HG03571 (cell line): ENCODE measurements at regions not wholly inside any gene's neighbourhood (a gene's known extent, or its start where the extent isn't known, plus 50 kb on each side); places are given as distances from the start of the nearest gene placed in this dataset.
"Not testable (repeated sequence)": the region's sequence is repeated elsewhere in the genome, so short reads cannot be mapped to it uniquely, and the experiment has no call there.

Experiments used
- ATAC-seq: cut with Tn5 transposase; IDR thresholded peaks from one replicate; pipeline ENCODE4 v1.9.1; 2021; ENCODE audit not compliant: unreplicated experiment

- ATAC-seq: not testable (repeated sequence)
Observed at GRCh38 chr6:74254147-74254546, 558.1 kb downstream of the CD109 start.

- ATAC-seq: no peak
Observed at GRCh38 chr6:74253261-74253660, 557.3 kb downstream of the CD109 start.

- peak; percentile 9 for ATAC-seq
Observed at GRCh38 chr6:74250161-74250818, 554.3 kb downstream of the CD109 start.

- ATAC-seq: peak; percentile 78
Observed at GRCh38 chr6:74249658-74250057, 553.7 kb downstream of the CD109 start.

GRCh38 chr6:74248966-74249365 lies 553.0 kb downstream of the CD109 start:
- ATAC-seq: no peak

GRCh38 chr6:74222768-74223333 lies 526.8 kb downstream of the CD109 start:
- ATAC-seq: no peak

- ATAC-seq: no peak
Observed at GRCh38 chr6:74213995-74214394, 518.0 kb downstream of the CD109 start.

GRCh38 chr6:74208239-74208638 lies 512.2 kb downstream of the CD109 start:
- ATAC-seq: no peak

GRCh38 chr6:74199215-74199915 lies 503.4 kb downstream of the CD109 start:
- no peak for ATAC-seq

- no peak for ATAC-seq
Observed at GRCh38 chr6:74197310-74197709, 501.3 kb downstream of the CD109 start.

GRCh38 chr6:74187811-74188210 lies 491.8 kb downstream of the CD109 start:
- no peak for ATAC-seq

- no peak for ATAC-seq
Observed at GRCh38 chr6:74182992-74183391, 487.0 kb downstream of the CD109 start.

GRCh38 chr6:74181471-74181870 lies 485.5 kb downstream of the CD109 start:
- no peak for ATAC-seq

GRCh38 chr6:74177506-74177905 lies 481.5 kb downstream of the CD109 start:
- ATAC-seq: no peak

- not testable (repeated sequence) for ATAC-seq
Observed at GRCh38 chr6:74170550-74170949, 474.5 kb downstream of the CD109 start.

GRCh38 chr6:74170118-74170517 lies 474.1 kb downstream of the CD109 start:
- ATAC-seq: no peak

GRCh38 chr6:74167976-74168375 lies 472.0 kb downstream of the CD109 start:
- ATAC-seq: no peak

GRCh38 chr6:74167511-74167910 lies 471.5 kb downstream of the CD109 start:
- ATAC-seq: no peak

GRCh38 chr6:74166849-74167248 lies 470.8 kb downstream of the CD109 start:
- ATAC-seq: no peak

- ATAC-seq: no peak
Observed at GRCh38 chr6:74161380-74161779, 465.4 kb downstream of the CD109 start.

GRCh38 chr6:74152096-74152675 lies 456.2 kb downstream of the CD109 start:
- ATAC-seq: no peak

GRCh38 chr6:74145931-74146330 lies 449.9 kb downstream of the CD109 start:
- no peak for ATAC-seq
